PC-9 (cell line): ENCODE measurements at regions not wholly inside any gene's neighbourhood (a gene's known extent, or its start where the extent isn't known, plus 50 kb on each side); places are given as distances from the start of the nearest gene placed in this dataset.
A peak's percentile ranks its signal among the peaks of the same experiment; 100 is the strongest.

ENCODE experiments used
- BruUV-seq: library from RNA; stranded (reverse); fragments of 400-500 nt; replicated peaks from 2 replicates; lab custom pipeline; 2021; lab: Mats Ljungman, UMichigan
- CTCF ChIA-PET: fragments of 300-600 bp; sonication (Branson Sonifier 250); formaldehyde crosslinking; loops from one replicate; lab custom pipeline; 2022; ENCODE audit warnings: antibody characterized with exemption; lab: Charles Lee
- POLR2A ChIA-PET: fragments of 300-600 bp; sonication (Branson Sonifier 250); formaldehyde crosslinking; loops from one replicate; lab custom pipeline; 2022; ENCODE audit warnings: antibody characterized with exemption; ENCODE audit not compliant: unreplicated experiment; lab: Charles Lee
- DNase-seq, 2 experiments: peaks; one replicate each; pipeline versions ENCODE4 v3.0.0 to v3.0.0-alpha.2; 2015 to 2022; ENCODE audit warnings: mixed read lengths in 1 of 2
- H2AFZ ChIP-seq: fragments of 200-600 bp; sonication (generic); 2 replicates; pipeline ENCODE4 v1.8.1; 2017; ENCODE audit warnings: antibody characterized with exemption
- H3F3A ChIP-seq: fragments of 200-600 bp; sonication (generic); 2 replicates; pipeline ENCODE4 v1.8.1; 2017; ENCODE audit warnings: antibody characterized with exemption, mild to moderate bottlenecking, low read depth; ENCODE audit not compliant: insufficient read depth
- H3K27ac ChIP-seq: fragments of 200-600 bp; sonication (generic); 2 replicates; pipeline ENCODE4 v1.6.1; 2016; ENCODE audit warnings: mixed run types
- H3K27me3 ChIP-seq: fragments of 200-600 bp; sonication (generic); 2 replicates; pipeline ENCODE4 v1.6.1; 2016; ENCODE audit warnings: low read depth, mixed run types; ENCODE audit not compliant: insufficient read depth
- H3K36me3 ChIP-seq: fragments of 200-600 bp; sonication (generic); 2 replicates; pipeline ENCODE4 v1.6.1; 2016; ENCODE audit warnings: low read depth, mixed run types
- H3K4me1 ChIP-seq: fragments of 200-600 bp; sonication (generic); replicated peaks from 2 replicates; pipeline ENCODE4 v1.6.1; 2016; ENCODE audit warnings: mixed run types; ENCODE audit not compliant: insufficient read depth
- H3K4me2 ChIP-seq: fragments of 200-600 bp; sonication (generic); 2 replicates; pipeline ENCODE4 v1.6.1; 2017; ENCODE audit warnings: mixed run types
- H3K4me3 ChIP-seq: fragments of 200-600 bp; sonication (generic); 2 replicates; pipeline ENCODE4 v1.6.1; 2016; ENCODE audit warnings: mixed run types
- H3K79me2 ChIP-seq: fragments of 200-600 bp; sonication (generic); 2 replicates; pipeline ENCODE4 v1.6.1; 2017; ENCODE audit warnings: low read depth, mixed run types
- H3K9me2 ChIP-seq: fragments of 200-600 bp; sonication (generic); 2 replicates; pipeline ENCODE4 v1.8.1; 2017; ENCODE audit warnings: mild to moderate bottlenecking; ENCODE audit not compliant: insufficient read depth
- H3K9me3 ChIP-seq: fragments of 200-600 bp; sonication (generic); 2 replicates; pipeline ENCODE4 v1.8.1; 2016; ENCODE audit warnings: low read depth; ENCODE audit not compliant: insufficient read depth
- H4K20me1 ChIP-seq: fragments of 200-600 bp; sonication (generic); 2 replicates; pipeline ENCODE4 v1.8.1; 2017; ENCODE audit not compliant: insufficient read depth
- EZH2 ChIP-seq: fragments of 200-600 bp; sonication (generic); IDR thresholded peaks from 2 replicates; pipeline ENCODE4 v1.8.0; 2017; ENCODE audit warnings: antibody characterized with exemption, low read depth
- intact Hi-C: fragments of 100-400 bp; cut with micrococcal nuclease; formaldehyde crosslinking; loops from one replicate; pipeline ENCODE4 v1.10.0; 2022; ENCODE audit not compliant: unreplicated experiment
- TF ChIP-seq, protein P1 (sequence below): fragments of 200-600 bp; sonication (generic); conservative IDR thresholded peaks from 2 replicates; pipeline ENCODE4 v1.6.1; 2017; ENCODE audit warnings: mixed run types, antibody characterized with exemption, mild to moderate bottlenecking, moderate library complexity

DNA sequence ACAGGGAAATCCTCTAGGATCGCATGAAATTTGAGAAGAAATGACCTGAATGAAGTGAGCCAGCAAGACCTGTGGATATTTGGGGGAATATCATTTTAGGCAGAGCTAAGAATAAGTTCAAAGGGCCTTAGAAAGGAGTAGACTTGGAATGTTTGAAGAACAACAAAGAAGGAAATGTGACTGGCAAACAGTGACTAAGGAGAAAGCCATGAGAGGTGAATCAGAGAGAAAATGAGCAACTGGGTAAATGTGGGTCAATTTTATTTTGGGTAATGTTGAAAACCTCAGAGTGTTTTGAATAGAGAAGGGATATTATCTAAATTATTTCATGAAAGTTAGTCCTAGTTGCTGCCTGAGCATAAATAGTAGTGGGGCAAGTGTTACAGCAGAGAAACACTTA, 672.8 kb downstream of the LMO4 start:
- CTCF ChIA-PET: no interaction called here
- Histone ChIP-seq H3K79me2 (no peaks in the 10 kb centered on the region), H3K36me3 (no peaks in the 10 kb centered on the region), H3F3A (no peaks in the 10 kb centered on the region), H3K9me2 (no peaks in the 10 kb centered on the region), H3K27me3 (no peaks in the 10 kb centered on the region), H3K4me1 (peaks cover 16% of the 10 kb centered on the region), H4K20me1 (no peaks in the 10 kb centered on the region), H3K27ac (peak overlapping the region; percentile 7; the same call in 1 of the 2 replicates), H3K4me2 (peak overlapping the region; percentile 17), H2AFZ (no peak overlapping the region), H3K4me3 (no peak overlapping the region), H3K9me3 (no peaks in the 10 kb centered on the region)
- intact Hi-C loops: no loop called here
- TF ChIP-seq, protein P1, sequence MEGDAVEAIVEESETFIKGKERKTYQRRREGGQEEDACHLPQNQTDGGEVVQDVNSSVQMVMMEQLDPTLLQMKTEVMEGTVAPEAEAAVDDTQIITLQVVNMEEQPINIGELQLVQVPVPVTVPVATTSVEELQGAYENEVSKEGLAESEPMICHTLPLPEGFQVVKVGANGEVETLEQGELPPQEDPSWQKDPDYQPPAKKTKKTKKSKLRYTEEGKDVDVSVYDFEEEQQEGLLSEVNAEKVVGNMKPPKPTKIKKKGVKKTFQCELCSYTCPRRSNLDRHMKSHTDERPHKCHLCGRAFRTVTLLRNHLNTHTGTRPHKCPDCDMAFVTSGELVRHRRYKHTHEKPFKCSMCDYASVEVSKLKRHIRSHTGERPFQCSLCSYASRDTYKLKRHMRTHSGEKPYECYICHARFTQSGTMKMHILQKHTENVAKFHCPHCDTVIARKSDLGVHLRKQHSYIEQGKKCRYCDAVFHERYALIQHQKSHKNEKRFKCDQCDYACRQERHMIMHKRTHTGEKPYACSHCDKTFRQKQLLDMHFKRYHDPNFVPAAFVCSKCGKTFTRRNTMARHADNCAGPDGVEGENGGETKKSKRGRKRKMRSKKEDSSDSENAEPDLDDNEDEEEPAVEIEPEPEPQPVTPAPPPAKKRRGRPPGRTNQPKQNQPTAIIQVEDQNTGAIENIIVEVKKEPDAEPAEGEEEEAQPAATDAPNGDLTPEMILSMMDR: no peak
- no peak for TF ChIP-seq EZH2
- POLR2A ChIA-PET: no interaction called here
- BruUV-seq: no TSS peak
- DNase-seq: peak; percentile 3 to 58

DNA sequence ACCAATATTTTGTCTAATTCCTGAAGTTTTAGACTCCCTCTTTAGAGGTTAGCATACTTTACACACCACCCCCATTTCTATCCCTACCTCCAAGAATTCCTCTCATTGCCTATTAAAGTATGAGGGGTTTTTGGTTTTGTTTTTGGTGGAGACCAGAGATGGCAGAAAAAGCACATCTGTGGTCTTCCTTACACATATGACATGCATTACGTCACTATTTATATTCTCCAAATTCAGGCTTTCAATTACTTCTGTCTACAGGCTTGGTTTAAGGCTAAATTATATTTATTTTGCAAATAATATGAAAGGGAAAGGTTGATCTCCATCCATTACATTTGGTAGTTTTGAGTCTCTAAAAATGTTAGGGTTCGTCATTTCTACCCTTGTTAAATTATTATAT, 674.6 kb downstream of the LMO4 start:
- no peaks in the 10 kb centered on the region for H3K9me3 ChIP-seq
- intact Hi-C loops: no loop called here

DNA sequence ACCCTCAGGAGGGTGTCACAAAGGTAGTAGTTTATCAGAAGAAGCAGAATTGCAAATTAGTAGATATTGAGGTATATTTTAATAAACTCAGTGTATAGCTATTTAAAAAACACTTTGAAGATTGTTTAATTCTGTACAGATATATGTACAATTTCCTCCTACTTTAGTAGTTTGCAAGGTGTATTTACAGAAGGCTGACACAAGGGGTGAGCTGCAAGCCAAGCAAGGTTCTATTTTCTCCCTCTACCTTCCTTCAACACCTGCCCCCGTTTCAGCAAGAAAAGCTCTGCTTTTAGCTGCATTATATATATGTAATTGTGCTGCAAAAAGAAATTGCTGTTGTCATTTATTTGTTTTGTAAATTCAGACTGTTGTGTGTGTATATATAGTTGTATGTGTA, 674.2 kb upstream of the PKN2 start:
- H3F3A ChIP-seq: no peaks in the 10 kb centered on the region; the same call in 1 of the 2 replicates
- no peak overlapping the region for H3K27ac ChIP-seq
- H3K79me2 ChIP-seq: no peaks in the 10 kb centered on the region
- no peak overlapping the region for H3K4me3 ChIP-seq
- TF ChIP-seq EZH2: no peak
- TF ChIP-seq, protein P1: no peak
- ChIA-PET CTCF (no interaction called here), POLR2A (interaction anchor here (0.5 kb wide), 1 partner anchor 35 kb away, joined by 5 read pairs; no protein-coding TSS in a partner anchor)
- H3K27me3 ChIP-seq: no peaks in the 10 kb centered on the region
- intact Hi-C loops: no loop called here
- DNase-seq: peak in 1 of 2 experiments; percentile 22
- BruUV-seq: no TSS peak
- no peaks in the 10 kb centered on the region; the same call in 1 of the 2 replicates for H3K9me3 ChIP-seq
- no peak overlapping the region for H2AFZ ChIP-seq
- H3K9me2 ChIP-seq: no peaks in the 10 kb centered on the region
- peaks cover 15% of the 10 kb centered on the region for H3K4me1 ChIP-seq
- no peak overlapping the region for H3K4me2 ChIP-seq
- no peaks in the 10 kb centered on the region for H4K20me1 ChIP-seq
- H3K36me3 ChIP-seq: no peaks in the 10 kb centered on the region

More for the DNA sequence above, 674.6 kb downstream of the LMO4 start:
- Histone ChIP-seq H3K4me3 (no peak overlapping the region), H2AFZ (no peak overlapping the region), H3K4me2 (no peak overlapping the region), H3K27me3 (no peaks in the 10 kb centered on the region), H3K9me2 (no peaks in the 10 kb centered on the region), H3K79me2 (no peaks in the 10 kb centered on the region), H3K27ac (no peak overlapping the region), H3K4me1 (peaks cover 16% of the 10 kb centered on the region), H3K36me3 (no peaks in the 10 kb centered on the region), H3F3A (no peaks in the 10 kb centered on the region), H4K20me1 (no peaks in the 10 kb centered on the region)
- BruUV-seq: no TSS peak
- TF ChIP-seq, protein P1: no peak
- no peak for TF ChIP-seq EZH2
- ChIA-PET POLR2A (no interaction called here), CTCF (no interaction called here)
- DNase-seq: peak in 1 of 2 experiments; percentile 8
